Inflammatory macrophage treated with lipopolysaccharide for 1 hour (primary cell): ENCODE measurements at regions not wholly inside any gene's neighbourhood (a gene's known extent, or its start where the extent isn't known, plus 50 kb on each side); places are given as distances from the start of the nearest gene placed in this dataset.

Experiments used
- DNase-seq, 2 donors: peaks; one replicate each; pipeline ENCODE4 v3.0.0-alpha.2; 2020 to 2022

DNA sequence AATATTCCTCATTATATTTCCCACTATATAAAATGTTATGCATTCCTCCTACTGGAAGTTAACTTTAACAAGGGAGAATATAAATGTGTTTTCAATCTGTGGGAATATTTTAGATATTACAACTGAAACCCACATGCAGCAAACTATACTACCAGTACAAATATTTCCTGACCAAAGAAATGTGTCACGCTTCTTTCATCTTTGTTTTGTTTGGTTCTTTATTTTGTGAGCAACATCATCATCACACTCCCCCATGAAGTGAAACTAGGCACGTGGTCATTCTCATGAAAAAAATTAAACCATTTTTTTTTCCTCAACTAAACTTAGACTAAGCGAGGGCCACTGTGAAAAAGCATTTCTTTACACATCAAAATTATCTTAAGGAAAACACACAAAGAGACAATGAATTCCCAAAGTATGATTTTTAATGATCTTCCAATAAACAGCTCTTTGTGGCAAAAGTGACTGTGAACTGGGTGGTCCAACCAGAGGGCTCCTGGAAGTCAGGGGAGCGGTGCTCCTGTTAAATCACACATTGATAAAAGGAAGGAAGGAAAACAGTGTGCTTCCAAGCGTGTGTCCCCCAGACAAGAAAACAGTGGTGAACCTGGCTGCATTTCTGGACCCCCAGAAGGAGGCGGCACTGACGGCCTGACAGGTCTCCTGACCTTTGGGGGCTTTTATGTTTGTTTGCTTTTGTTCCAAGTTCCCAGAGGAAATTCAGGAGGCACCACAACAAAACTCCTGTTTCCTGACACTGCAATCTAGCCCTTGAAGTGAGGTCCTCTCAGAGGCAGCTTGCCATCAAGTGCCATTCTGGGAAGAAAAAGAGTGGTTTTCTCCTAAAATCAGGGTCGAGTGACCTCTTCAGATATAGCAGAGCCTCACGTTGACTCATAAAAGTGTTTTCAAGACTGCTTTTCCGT lies 166.8 kb upstream of the FOXQ1 start:
- no peak for DNase-seq

DNA sequence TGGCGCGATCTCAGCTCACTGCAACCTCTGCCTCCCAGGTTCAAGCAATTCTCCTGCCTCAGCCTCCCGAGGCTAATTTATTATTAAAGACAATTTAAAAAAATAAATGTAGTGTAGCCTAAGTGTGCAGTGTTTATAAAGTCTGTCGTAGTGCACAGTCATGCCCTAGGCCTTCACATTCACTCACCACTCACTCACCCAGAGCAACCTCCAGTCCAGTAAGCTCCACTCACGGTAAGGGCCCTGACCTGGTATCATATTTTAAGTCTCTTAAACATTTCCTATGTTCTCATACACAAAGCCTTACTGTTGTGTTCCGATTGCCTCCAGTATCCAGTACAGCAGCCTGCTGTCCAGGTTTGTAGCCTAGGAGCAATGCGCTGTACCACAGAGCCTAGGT lies 168.2 kb upstream of the FOXQ1 start:
- DNase-seq: no peak

DNA sequence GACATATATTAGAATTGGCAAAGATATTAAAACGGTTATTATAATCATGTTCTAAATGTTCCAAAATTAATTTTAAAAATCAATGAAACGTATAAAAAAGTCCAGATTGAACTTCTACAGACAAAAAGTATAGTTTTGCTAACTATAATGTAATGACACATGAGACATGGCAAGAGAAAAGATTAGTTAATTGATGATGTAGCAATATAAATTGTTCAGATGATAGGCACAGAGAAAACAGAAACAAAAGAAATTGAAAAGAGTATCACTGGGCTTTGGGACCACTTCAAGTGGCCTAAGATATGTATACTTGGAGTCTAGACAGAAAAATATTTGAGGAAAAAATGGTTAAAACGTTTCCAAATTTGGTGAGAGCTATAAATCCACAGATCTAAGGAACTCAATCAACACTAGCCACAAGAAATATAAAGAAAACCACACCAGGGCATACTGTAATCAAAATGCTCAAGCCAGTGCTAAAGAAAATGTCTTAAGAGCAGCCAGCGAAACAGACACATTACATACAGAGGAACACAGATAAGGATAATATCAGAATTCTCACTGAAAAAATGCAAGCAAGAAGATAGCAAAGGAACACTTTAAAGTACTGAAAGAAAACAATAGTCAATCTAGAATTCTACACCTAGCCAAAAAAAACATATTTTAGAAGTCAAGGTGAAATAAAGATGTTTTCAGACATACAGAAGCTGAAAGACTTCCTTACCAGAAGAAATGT lies 172.6 kb upstream of the FOXQ1 start:
- DNase-seq: no peak

DNA sequence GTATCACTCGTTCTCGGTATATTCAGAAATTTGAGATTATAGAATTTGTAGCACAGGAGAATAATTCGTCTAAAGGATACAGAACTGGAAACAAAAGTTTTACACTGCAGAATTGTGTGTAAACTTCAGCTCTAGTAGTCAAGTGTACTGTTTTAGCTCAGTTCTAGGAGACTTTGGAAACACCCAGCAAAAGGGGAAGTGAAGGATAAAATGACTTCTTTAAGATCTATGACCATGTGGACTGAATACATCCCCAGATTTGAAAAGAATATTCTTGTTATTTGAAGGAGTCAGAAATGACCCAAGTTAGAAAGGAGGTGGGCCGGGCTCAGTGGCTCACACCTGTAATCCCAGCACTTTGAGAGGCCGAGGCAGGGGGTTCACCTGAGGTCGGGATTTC lies 174.0 kb upstream of the FOXQ1 start:
- DNase-seq: no peak

GRCh38 chr6:1136827-1137226 lies 175.1 kb upstream of the FOXQ1 start:
- no peak for DNase-seq

DNA sequence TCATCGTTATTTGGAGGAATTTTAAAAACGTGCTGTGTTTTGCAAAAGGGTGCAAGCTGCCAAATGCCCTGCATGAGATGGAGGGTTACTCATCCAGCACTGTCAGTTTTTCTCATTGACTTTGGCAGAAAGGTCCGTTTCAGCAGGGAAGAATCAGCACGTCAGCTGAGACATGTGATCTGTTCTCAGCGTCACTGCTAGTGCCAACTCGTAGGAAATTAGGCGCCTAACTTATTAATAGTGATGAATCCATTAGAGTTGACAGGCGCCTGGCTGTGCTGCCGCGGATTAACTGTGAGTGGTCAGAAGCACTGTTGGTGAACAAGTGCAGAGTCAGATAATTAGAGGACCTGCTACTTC lies 175.5 kb upstream of the FOXQ1 start:
- no peak for DNase-seq

DNA sequence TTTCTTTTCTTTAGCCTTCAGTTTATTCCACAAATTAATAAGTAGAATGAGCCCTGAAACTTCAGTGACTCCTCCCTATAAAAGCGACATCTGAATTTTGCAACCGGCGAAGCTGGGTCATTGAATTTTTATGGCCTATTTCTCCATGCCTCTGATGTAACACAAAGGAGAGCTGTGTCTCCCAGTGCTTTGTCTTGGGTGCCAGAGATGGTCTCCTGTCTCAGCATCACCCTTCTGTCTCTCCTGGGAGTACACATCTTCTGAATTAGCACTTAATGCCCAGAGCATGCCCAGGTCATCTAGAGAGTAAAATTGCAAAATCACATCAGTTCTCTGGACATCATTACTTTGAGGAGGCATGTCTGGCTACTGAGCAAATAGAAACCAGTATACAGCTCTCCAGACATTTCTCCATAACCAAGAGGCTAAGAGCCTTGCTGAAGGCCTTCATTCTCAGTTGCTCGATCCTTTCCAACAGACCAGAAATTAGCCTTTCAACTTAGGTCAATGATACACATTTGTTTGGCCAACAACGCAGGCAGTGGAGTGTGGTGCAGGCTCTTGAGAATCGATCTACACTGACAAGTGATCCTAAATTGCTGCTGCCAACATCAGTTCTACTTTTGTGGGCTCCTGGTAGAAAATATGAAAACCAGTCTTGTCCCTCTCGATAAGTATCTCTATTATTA lies 176.0 kb upstream of the FOXQ1 start:
- DNase-seq: no peak

- DNase-seq: no peak
These were observed 180.4 kb upstream of the FOXQ1 start for GRCh38 chr6:1131285-1132079.

GRCh38 chr6:1130709-1131108 lies 181.2 kb upstream of the FOXQ1 start:
- DNase-seq: no peak

GRCh38 chr6:1129131-1129530 lies 182.8 kb upstream of the FOXQ1 start:
- no peak for DNase-seq

GRCh38 chr6:1127597-1128288 lies 184.2 kb upstream of the FOXQ1 start:
- no peak for DNase-seq

GRCh38 chr6:1127129-1127528 lies 184.8 kb upstream of the FOXQ1 start:
- DNase-seq: no peak

DNA sequence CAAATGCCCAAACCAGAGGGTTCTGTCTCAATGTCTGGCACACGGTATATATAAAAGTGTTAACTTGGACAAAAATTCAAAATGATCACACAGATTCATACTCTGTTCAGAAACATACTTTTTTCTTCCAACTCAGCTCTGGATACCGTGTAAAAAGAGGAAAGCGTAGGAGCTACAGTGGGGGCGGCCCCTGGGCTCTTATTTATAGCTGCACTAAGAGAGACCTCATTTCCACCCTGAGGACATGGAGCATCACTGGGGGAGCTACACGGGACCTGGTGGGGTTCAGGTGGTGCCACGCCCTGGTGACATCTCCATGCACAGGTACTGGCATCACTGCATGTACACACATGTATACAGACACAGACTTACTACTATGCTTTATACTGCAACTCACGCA lies 185.9 kb upstream of the FOXQ1 start:
- no peak for DNase-seq

DNA sequence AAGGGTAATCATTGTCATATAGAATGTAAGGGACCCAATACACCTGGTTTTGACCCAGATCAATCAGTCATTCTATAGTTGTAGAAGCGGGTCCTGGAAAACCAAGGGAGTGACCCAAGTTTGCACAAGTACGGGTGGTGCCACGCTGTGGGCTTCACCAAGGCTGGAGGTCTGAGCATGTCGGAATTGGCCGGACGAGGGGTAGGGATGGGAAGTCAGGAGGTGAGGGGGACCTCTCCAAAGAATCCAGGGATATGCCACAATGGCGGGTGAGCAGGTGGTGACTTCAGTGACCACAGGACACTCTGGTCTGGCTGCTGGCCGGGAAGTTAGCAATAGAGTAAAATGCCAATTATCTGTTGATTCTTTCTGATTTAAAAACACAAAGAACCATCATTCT lies 186.6 kb upstream of the FOXQ1 start:
- DNase-seq: no peak

DNA sequence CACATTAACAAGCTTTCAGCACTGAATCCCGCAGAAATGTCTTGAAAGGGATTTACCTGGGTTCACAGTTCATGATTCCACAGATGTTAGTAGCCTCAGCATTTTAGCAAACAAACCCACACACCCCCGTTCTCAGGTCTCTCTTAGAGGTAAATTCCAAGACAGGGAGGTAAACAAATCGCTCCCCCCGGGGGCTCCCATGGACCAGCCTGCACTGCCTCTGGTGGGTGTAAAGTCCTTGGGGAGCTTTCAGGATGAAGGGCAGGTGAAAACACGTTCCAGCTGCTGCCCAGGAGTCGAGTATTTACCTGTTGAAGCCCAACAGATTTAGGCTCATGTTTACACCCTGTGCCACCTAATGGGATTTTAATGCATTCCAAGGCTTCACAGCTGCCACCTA lies 187.0 kb upstream of the FOXQ1 start:
- DNase-seq: no peak

DNA sequence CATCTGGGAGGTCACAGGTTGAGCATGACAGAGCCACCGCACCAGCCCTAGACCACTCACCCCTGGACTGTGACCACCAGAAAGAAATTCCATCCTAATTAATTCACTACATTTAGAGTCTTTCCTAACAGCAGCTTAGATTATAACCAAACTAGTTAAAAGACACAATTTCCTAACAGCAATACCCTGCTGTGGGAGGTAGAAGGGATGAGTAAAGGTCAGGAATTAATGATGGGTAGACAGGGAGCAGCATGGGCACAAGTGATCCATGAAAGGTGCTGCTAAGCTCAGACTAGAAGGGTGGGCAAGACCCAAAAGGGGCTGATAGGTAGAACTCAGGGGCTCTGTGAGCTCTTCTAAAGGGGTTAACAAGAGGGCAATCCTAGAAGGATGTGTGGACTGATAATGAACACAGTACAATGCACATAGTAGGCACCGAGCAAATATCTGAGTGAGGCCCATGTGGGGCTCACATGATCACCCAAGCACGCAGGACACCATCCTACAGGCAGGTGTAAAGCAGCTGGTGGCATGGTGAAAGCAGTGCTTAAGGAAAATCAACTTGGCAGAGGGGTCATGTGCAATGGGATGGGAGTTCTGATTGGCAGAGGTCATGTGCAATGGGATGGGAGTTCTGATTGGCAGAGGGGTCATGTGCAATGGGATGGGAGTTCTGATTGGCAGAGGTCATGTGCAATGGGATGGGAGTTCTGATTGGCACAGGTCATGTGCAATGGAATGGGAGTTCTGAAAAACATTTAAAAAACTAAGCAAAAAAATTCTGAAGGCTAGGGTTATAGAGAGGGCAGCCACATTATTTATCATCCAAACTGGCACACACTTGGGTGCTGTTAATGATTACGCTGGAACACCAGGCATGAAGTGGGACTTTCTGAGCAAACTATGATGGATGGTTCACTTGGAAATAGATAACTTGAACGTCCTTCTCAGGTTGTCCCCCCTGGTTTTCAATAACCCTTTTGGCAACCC lies 188.2 kb upstream of the FOXQ1 start:
- DNase-seq: no peak

- DNase-seq: no peak
These were observed 189.8 kb upstream of the FOXQ1 start for GRCh38 chr6:1122083-1122482.

DNA sequence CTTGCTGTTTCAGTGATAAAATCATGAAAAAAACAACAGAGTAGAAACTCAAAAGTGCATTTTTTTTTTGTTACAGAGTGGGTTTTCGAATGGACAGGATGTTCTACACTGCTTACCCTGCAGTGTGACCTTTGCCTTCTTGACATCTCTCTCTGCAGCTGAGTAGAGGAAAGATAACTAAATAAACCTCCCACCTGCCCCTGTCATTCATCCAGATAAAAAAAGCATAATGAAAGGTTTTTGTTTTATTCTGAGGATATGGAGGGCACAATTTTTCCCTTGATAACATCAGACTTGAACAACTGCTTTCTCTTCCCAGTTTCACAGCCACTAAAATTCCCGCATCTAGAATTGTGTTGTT lies 193.6 kb upstream of the FOXQ1 start:
- DNase-seq: no peak

GRCh38 chr6:1117530-1118286 lies 194.2 kb upstream of the FOXQ1 start:
- no peak for DNase-seq

DNA sequence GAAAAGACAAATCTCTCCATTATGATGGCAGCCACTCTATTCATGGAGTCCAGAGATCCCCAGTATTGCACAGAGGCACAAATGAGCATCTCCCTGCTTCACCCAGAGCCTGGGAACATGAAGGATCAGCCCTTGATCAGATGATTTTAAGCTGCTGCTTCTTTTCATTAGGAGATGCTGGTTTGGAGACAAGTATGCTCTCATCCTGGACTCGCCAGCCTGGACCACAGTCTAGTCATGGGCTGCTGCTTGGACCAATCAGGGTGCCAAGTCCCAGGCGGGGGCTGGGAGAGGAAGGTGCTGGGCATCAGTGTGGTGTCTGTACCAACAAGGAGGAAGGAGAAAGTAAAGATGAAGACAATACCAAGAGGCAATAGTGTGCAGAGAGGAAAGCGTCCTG lies 195.7 kb upstream of the FOXQ1 start:
- DNase-seq: no peak
